Stimulated activated CD4-positive, alpha-beta T cell treated with anti-CD3 and anti-CD28 coated beads, Interleukin-2, amount 100 ng/mL, for 48 hours (primary cell): ENCODE measurements at regions not wholly inside any gene's neighbourhood (a gene's known extent, or its start where the extent isn't known, plus 50 kb on each side); places are given as distances from the start of the nearest gene placed in this dataset.
A peak's percentile ranks its signal among the peaks of the same experiment; 100 is the strongest.

ENCODE experiments used
- DNase-seq, 2 donors: peaks; one replicate each; pipeline ENCODE4 v3.0.0-alpha.2; 2020

- DNase-seq: no peak
These were observed 66.4 kb upstream of the MPHOSPH6 start for GRCh38 chr16:82236415-82236814.

DNA sequence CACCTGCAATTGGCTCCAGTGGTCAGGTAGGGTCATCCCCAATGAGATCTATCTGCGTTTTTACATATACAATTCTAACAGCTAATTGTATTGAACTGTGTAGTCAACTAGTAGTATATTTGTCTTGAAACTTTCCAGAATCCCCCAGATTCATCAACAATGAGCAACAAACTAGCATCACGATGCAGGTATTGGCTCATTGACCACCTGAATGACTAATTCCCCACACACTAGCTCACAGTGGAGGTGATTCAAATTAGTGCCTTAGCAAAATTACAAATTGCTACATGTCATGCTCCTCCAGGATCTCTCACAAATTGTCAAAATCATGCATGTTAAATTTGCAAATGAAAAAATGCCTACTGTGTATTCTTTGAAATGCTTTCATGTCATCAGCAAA, 62.8 kb upstream of the MPHOSPH6 start:
- no peak for DNase-seq

GRCh38 chr16:82231008-82231787, 61.2 kb upstream of the MPHOSPH6 start:
- no peak for DNase-seq

GRCh38 chr16:82229800-82230619, 60.0 kb upstream of the MPHOSPH6 start:
- peak; percentile 75 for DNase-seq

DNA sequence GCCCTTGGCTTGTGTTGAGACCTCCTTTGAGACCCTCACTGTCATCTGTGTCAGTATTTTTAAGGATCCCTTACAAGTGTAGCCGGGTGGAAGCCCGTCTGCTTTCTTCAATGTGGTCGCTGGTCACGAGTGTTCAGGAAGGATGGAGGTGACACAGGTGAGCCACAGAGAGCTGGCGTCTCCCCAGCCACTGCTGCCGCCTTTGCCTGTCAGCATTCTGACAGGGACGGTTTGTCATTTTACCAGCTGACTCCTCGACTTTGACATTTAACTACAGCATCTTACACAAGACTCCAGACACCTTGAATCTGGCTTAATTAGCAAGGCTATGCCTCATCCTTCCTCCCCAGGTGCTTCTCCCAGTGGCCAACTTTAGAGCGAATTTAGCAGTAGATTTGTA, 56.3 kb upstream of the MPHOSPH6 start:
- no peak for DNase-seq

GRCh38 chr16:82224821-82225220, 54.8 kb upstream of the MPHOSPH6 start:
- no peak for DNase-seq

DNA sequence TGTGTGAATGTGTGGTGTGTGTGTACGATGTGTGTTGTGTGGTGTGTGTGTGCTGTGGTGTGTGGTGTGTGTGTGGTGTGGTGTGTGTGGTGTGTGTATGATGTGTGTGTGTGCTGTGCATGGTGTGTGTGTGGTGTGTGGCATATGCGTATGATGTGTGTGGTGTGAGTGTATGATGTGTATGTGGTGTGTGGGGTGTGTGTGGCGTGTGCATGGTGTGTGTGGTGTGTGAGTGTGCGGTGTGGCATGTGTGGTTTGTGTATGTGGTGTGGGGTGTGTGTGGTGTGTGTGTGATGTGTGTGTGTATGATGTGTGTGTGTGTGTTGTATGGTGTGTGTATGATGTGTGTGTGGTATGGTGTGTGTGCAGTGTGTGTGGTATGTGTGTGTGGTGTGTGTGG, 50.5 kb upstream of the MPHOSPH6 start:
- DNase-seq: no peak
